ENCODE measurements at regions not wholly inside any gene's neighbourhood (a gene's known extent, or its start where the extent isn't known, plus 50 kb on each side); places are given as distances from the start of the nearest gene placed in this dataset.
A peak's percentile ranks its signal among the peaks of the same experiment; 100 is the strongest.

DNA sequence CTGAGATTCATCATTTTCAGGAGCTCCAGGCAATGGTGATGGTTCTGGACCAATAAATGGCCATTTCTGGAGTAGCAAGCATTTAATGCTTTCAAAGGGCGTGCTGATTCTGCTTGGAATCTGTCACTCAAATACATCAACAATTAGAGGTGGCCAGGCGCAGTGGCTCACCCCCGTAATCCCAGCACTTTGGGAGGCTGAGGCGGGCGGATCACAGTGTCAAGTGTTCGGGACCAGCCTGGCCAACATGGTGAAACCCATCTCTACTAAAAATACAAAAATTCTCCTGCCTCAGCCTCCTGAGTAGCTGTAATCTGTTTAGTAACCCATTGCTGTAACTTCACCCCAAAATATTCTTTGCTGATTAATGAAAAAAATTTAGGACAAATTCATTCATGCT lies 1574.2 kb downstream of the EFNB2 start:
- DNase-seq (ENCODE audit: low read depth in 1 of 2, low spot score in 1 of 2), result no peak
- H3K4me3 ChIP-seq, result no peak overlapping the region
- H3K36me3 ChIP-seq, result no peaks in the 10 kb centered on the region
- no peaks in the 10 kb centered on the region for H3K4me1 ChIP-seq (ENCODE audit: low read depth)
- TF ChIP-seq, protein P1, sequence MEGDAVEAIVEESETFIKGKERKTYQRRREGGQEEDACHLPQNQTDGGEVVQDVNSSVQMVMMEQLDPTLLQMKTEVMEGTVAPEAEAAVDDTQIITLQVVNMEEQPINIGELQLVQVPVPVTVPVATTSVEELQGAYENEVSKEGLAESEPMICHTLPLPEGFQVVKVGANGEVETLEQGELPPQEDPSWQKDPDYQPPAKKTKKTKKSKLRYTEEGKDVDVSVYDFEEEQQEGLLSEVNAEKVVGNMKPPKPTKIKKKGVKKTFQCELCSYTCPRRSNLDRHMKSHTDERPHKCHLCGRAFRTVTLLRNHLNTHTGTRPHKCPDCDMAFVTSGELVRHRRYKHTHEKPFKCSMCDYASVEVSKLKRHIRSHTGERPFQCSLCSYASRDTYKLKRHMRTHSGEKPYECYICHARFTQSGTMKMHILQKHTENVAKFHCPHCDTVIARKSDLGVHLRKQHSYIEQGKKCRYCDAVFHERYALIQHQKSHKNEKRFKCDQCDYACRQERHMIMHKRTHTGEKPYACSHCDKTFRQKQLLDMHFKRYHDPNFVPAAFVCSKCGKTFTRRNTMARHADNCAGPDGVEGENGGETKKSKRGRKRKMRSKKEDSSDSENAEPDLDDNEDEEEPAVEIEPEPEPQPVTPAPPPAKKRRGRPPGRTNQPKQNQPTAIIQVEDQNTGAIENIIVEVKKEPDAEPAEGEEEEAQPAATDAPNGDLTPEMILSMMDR (IDR thresholded peaks at IDR 0.05; ENCODE audit: low read depth, low read length), result no peak
- no peak overlapping the region for H3K27ac ChIP-seq
- H3K9me3 ChIP-seq (ENCODE audit: low read depth), result no peaks in the 10 kb centered on the region
- H3K27me3 ChIP-seq, result no peaks in the 10 kb centered on the region

DNA sequence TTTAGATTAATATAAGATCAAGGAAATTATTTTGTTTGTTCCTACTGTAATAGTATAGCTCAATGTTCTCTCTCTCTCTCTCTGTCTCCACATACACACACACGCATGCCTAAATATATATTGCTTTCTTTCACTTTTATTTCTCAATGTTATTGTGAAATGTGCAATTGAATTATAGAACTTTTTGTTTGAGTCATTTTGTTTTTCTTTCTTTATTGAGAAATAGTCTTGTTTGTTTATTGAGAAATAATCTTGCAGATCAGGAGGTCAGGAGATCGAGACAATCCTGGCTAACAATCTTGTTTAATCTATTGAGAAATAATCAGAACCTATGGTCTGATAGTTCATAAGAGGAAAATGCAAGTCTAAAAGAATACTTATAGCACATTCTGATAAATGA lies 1581.3 kb downstream of the EFNB2 start:
- Histone ChIP-seq H3K9me3 (ENCODE audit: low read depth) (no peaks in the 10 kb centered on the region), H3K27ac (no peak overlapping the region), H3K36me3 (no peaks in the 10 kb centered on the region), H3K4me1 (ENCODE audit: low read depth) (no peaks in the 10 kb centered on the region), H3K27me3 (no peaks in the 10 kb centered on the region), H3K4me3 (no peak overlapping the region)
- DNase-seq (ENCODE audit: low read depth in 1 of 2, low spot score in 1 of 2), result peak in 1 of 2 donors; percentile 8
- TF ChIP-seq, protein P1 (IDR thresholded peaks at IDR 0.05; ENCODE audit: low read depth, low read length), result no peak

GRCh38 chr13:104953588-104953987 lies 1581.9 kb downstream of the EFNB2 start:
- peak in 1 of 2 donors; percentile 17 for DNase-seq (ENCODE audit: low read depth in 1 of 2, low spot score in 1 of 2)
- no peak overlapping the region for H3K4me3 ChIP-seq
- no peaks in the 10 kb centered on the region for H3K4me1 ChIP-seq (ENCODE audit: low read depth)
- H3K27ac ChIP-seq, result no peak overlapping the region
- TF ChIP-seq, protein P1 (IDR thresholded peaks at IDR 0.05; ENCODE audit: low read depth, low read length), result no peak
- no peaks in the 10 kb centered on the region for H3K36me3 ChIP-seq
- H3K9me3 ChIP-seq (ENCODE audit: low read depth), result no peaks in the 10 kb centered on the region
- no peaks in the 10 kb centered on the region for H3K27me3 ChIP-seq

DNA sequence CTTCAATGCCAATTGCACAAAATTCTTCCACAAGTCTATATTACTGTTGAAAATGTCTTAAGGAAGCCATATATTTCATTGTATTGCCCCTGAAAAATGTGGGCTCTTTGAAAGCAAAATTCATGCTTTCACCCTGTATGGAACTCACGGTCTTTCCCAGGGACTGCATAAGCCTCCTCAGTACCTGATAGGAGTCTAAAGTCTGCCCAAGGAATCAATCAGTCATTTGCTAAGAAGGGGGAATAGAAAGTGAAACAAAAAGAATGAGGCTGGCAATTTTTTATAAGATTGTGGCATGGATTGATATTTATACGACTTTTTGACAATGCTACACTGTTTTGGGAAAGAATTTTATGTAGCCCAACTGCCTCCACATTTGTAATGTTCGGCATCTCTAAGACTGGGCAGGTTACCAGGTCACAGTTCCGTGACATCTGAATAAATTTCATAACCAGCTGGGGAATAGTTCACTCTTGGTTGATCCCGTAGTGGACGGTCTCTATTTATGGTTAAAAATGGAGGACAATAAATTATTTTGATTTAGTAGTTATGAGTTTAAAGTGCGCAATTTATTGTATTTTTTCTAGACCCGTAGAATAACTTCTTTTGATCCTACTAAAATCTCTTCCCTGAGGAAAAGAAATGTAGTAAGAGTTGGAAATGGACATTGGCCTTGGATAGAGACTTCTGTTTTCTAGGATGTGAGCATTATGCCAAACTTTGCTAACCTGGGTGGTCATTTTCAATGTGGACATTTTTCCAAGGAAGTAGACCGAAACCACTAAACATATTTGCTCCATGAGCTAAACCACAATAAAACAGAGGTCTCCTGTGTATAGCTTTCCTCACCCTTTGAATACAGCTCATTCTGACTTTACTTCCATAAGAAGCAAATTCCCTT lies 1585.4 kb downstream of the EFNB2 start:
- TF ChIP-seq, protein P1 (IDR thresholded peaks at IDR 0.05; ENCODE audit: low read depth, low read length), result no peak
- Histone ChIP-seq H3K27ac (no peak overlapping the region), H3K4me1 (ENCODE audit: low read depth) (no peaks in the 10 kb centered on the region), H3K9me3 (ENCODE audit: low read depth) (no peaks in the 10 kb centered on the region), H3K36me3 (no peaks in the 10 kb centered on the region), H3K4me3 (no peak overlapping the region), H3K27me3 (no peaks in the 10 kb centered on the region)
- DNase-seq (ENCODE audit: low read depth in 1 of 2, low spot score in 1 of 2), result peak in 1 of 2 donors; percentile 23

DNA sequence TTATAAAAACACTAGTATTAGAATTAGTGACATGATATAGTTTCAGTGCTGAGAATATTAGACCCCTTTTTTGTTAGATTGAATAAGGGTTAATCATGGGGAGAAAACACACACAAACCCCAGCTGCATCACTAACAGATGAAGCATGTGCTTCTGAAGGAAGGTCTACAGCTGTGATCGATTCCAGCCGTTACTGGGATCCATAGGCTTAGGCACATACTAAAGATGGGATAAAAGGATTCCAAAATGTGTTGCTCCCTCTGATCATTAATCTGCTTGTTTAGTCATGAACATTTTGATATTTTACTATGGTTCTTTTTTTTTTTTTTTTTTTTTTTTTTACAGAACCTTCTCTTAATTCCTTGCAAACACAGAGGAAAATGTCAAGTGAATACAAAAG lies 1591.3 kb downstream of the EFNB2 start:
- DNase-seq (ENCODE audit: low read depth in 1 of 2, low spot score in 1 of 2), result no peak
- no peaks in the 10 kb centered on the region for H3K9me3 ChIP-seq (ENCODE audit: low read depth)
- no peak overlapping the region for H3K27ac ChIP-seq
- H3K27me3 ChIP-seq, result no peaks in the 10 kb centered on the region
- H3K36me3 ChIP-seq, result no peaks in the 10 kb centered on the region
- TF ChIP-seq, protein P1 (IDR thresholded peaks at IDR 0.05; ENCODE audit: low read depth, low read length), result no peak
- no peaks in the 10 kb centered on the region for H3K4me1 ChIP-seq (ENCODE audit: low read depth)
- H3K4me3 ChIP-seq, result no peak overlapping the region

All from cardiac muscle cell (in vitro differentiated cells and primary cell).